Activated B cell treated with CpG ODN at 0.5 μM for 24 hours (primary cell): ENCODE measurements at regions not wholly inside any gene's neighbourhood (a gene's known extent, or its start where the extent isn't known, plus 50 kb on each side); places are given as distances from the start of the nearest gene placed in this dataset.

Experiments
- ATAC-seq: fragments of 200-7000 bp; cut with Tn5 transposase; one replicate; pipeline ENCODE4 v1.10.0; 2021; ENCODE audit warnings: low read depth, mild to moderate bottlenecking, moderate library complexity
- CTCF ChIA-PET: fragments of 350-600 bp; sonication (Branson Sonifier 250); formaldehyde crosslinking; loops from one replicate; lab custom pipeline; 2021; ENCODE audit warnings: antibody characterized with exemption; lab: Charles Lee
- POLR2A ChIA-PET: fragments of 350-600 bp; sonication (Branson Sonifier 250); formaldehyde crosslinking; loops from one replicate; lab custom pipeline; 2021; ENCODE audit warnings: antibody characterized with exemption; lab: Charles Lee
- DNase-seq: peaks from one replicate; pipeline ENCODE4 v3.0.0; 2022
- H3K27ac Mint-ChIP-seq: one replicate; pipeline ENCODE4 v1.8.0; 2020; ENCODE audit warnings: mixed read lengths
- H3K27me3 Mint-ChIP-seq: one replicate; pipeline ENCODE4 v1.8.0; 2021; ENCODE audit warnings: mixed read lengths
- H3K36me3 Mint-ChIP-seq: one replicate; pipeline ENCODE4 v1.8.0; 2021; ENCODE audit warnings: low read depth, mixed read lengths
- H3K4me1 Mint-ChIP-seq: one replicate; pipeline ENCODE4 v1.8.0; 2021; ENCODE audit warnings: mixed read lengths
- H3K4me3 Mint-ChIP-seq: one replicate; pipeline ENCODE4 v1.8.0; 2020; ENCODE audit warnings: mild to moderate bottlenecking, mixed read lengths
- H3K9me3 Mint-ChIP-seq: one replicate; pipeline ENCODE4 v1.8.0; 2020; ENCODE audit warnings: mixed read lengths
- CTCF ChIP-seq: fragments of 200-600 bp; IDR thresholded peaks from one replicate; pipeline ENCODE4 v1.8.0; 2022; ENCODE audit warnings: antibody characterized with exemption, mild to moderate bottlenecking
- intact Hi-C: fragments of 100-400 bp; cut with micrococcal nuclease; formaldehyde crosslinking; loops from one replicate; pipeline ENCODE4 v1.15.1; 2024

- Mint-ChIP-seq H3K4me3 (no peak overlapping the region), H3K4me1 (no peaks in the 10 kb centered on the region), H3K27ac (no peak overlapping the region), H3K36me3 (no peaks in the 10 kb centered on the region), H3K27me3 (no peaks in the 10 kb centered on the region), H3K9me3 (peaks cover 3% of the 10 kb centered on the region)
- CTCF ChIA-PET, result no interaction called here
- intact Hi-C loops, result no loop called here
- no peak for TF ChIP-seq CTCF
- ATAC-seq, result no peak
- POLR2A ChIA-PET, result no interaction called here
- DNase-seq, result no peak
Observed at GRCh38 chr2:107338571-107338970, 452.6 kb upstream of the ST6GAL2 start.

DNA sequence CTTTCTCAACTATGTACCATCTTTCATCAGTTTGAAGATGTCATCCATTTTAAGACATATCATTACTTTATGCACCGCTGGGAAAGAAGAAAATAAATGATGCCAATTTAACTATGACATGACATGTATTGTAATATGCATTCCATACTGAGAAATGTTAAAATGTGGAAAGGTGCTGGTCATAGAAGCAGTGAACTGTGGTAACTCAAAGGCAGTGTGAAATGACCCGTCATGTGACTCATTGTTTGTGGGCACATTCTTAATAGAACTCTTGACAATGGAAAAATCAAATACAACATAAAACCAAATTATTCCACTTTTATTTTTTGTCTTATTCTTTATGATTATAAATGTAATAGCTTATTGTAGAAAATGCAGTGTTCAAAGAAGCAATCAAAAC lies 455.0 kb upstream of the ST6GAL2 start:
- intact Hi-C loops, result no loop called here
- Mint-ChIP-seq H3K9me3 (peaks cover 3% of the 10 kb centered on the region), H3K4me1 (no peaks in the 10 kb centered on the region), H3K4me3 (no peak overlapping the region), H3K27ac (no peak overlapping the region), H3K36me3 (no peaks in the 10 kb centered on the region), H3K27me3 (no peaks in the 10 kb centered on the region)
- ChIA-PET POLR2A (no interaction called here), CTCF (no interaction called here)
- no peak for DNase-seq
- ATAC-seq, result no peak
- TF ChIP-seq CTCF, result no peak

GRCh38 chr2:107349329-107349728 lies 463.4 kb upstream of the ST6GAL2 start:
- ChIA-PET POLR2A (no interaction called here), CTCF (no interaction called here)
- H3K4me3 Mint-ChIP-seq, result no peak overlapping the region
- no peak overlapping the region for H3K27ac Mint-ChIP-seq
- intact Hi-C loops, result no loop called here
- peaks cover 16% of the 10 kb centered on the region for H3K9me3 Mint-ChIP-seq
- H3K4me1 Mint-ChIP-seq, result no peaks in the 10 kb centered on the region
- H3K27me3 Mint-ChIP-seq, result no peaks in the 10 kb centered on the region
- ATAC-seq (no peak), DNase-seq (no peak)
- TF ChIP-seq CTCF, result no peak
- H3K36me3 Mint-ChIP-seq, result no peaks in the 10 kb centered on the region

DNA sequence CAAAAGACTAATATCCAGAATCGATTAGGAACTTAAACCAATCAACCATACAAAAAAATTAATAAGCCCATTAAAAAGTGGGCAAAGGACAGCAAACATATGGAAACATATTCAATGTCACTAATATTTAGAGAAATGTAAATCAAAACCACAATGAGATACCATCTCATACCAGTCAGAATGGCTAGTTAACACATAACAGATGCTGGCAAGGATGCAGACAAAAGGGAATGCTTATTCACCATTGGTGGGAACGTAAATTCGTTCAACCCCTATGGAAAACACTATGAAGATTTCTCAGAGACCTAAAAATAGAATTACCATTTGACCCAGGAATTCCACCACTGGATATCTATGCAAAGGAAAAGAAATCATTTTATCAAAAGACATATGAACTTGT lies 468.2 kb upstream of the ST6GAL2 start:
- POLR2A ChIA-PET, result no interaction called here
- no peaks in the 10 kb centered on the region for H3K4me1 Mint-ChIP-seq
- H3K36me3 Mint-ChIP-seq, result no peaks in the 10 kb centered on the region
- CTCF ChIA-PET, result no interaction called here
- H3K4me3 Mint-ChIP-seq, result no peak overlapping the region
- no peak overlapping the region for H3K27ac Mint-ChIP-seq
- peaks cover 16% of the 10 kb centered on the region for H3K9me3 Mint-ChIP-seq
- DNase-seq (no peak), ATAC-seq (no peak)
- TF ChIP-seq CTCF, result no peak
- H3K27me3 Mint-ChIP-seq, result no peaks in the 10 kb centered on the region
- intact Hi-C loops, result no loop called here

DNA sequence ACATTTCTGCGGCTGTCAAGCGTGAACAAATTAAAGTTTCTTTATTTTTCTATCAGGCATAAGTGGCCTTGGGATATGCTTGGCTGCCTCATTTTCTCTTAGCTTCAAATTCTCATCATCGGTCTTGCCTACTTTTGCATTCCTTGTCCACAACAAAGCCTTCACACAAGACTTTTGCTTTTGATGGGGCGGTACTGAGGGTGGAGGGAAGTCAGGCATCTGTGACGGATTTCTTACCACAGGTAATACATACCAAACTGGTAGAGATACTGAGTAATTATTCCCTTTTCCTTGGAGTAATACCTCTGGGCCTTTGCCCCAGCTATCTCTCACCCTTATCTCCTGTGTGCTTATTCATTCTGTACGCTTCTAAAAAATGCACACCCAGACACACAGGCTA lies 468.3 kb upstream of the RGPD4 start:
- intact Hi-C loops, result no loop called here
- ChIA-PET POLR2A (no interaction called here), CTCF (no interaction called here)
- H3K4me1 Mint-ChIP-seq, result no peaks in the 10 kb centered on the region
- H3K4me3 Mint-ChIP-seq, result no peak overlapping the region
- no peak overlapping the region for H3K27ac Mint-ChIP-seq
- DNase-seq (no peak), ATAC-seq (no peak)
- no peaks in the 10 kb centered on the region for H3K27me3 Mint-ChIP-seq
- H3K9me3 Mint-ChIP-seq, result no peaks in the 10 kb centered on the region
- TF ChIP-seq CTCF, result no peak
- H3K36me3 Mint-ChIP-seq, result no peaks in the 10 kb centered on the region
